Smooth muscle cell of the brain vasculature (primary cell): ENCODE measurements at regions not wholly inside any gene's neighbourhood (a gene's known extent, or its start where the extent isn't known, plus 50 kb on each side); places are given as distances from the start of the nearest gene placed in this dataset.

Experiments
- DNase-seq: peaks from one replicate; pipeline ENCODE4 v3.0.0-alpha.2; 2012; ENCODE audit warnings: low read depth, low spot score

- no peak for DNase-seq
Observed at GRCh38 chr1:59057796-59058195, 239.1 kb upstream of the FGGY start.

- DNase-seq = no peak
Observed at GRCh38 chr1:59058665-59059439, 238.0 kb upstream of the FGGY start.

- DNase-seq = peak; percentile 88
Observed at GRCh38 chr1:59061876-59062275, 235.0 kb upstream of the FGGY start.

GRCh38 chr1:59062743-59063142 lies 234.2 kb upstream of the FGGY start:
- DNase-seq = no peak

- DNase-seq = no peak
Observed at GRCh38 chr1:59063501-59063900, 233.4 kb upstream of the FGGY start.

GRCh38 chr1:59064592-59064991 lies 232.3 kb upstream of the FGGY start:
- DNase-seq = no peak

GRCh38 chr1:59066236-59066635 lies 230.7 kb upstream of the FGGY start:
- DNase-seq = no peak

GRCh38 chr1:59070610-59071009 lies 226.3 kb upstream of the FGGY start:
- no peak for DNase-seq

- no peak for DNase-seq
Observed at GRCh38 chr1:59071289-59071688, 225.6 kb upstream of the FGGY start.

GRCh38 chr1:59071876-59072582 lies 224.9 kb upstream of the FGGY start:
- no peak for DNase-seq

- DNase-seq = no peak
Observed at GRCh38 chr1:59072583-59072947, 224.3 kb upstream of the FGGY start.

- no peak for DNase-seq
Observed at GRCh38 chr1:59074598-59074997, 222.3 kb upstream of the FGGY start.

- no peak for DNase-seq
Observed at GRCh38 chr1:59075021-59075420, 221.9 kb upstream of the FGGY start.

- no peak for DNase-seq
Observed at GRCh38 chr1:59076612-59077011, 220.3 kb upstream of the FGGY start.

GRCh38 chr1:59077466-59078069 lies 219.3 kb upstream of the FGGY start:
- no peak for DNase-seq

- no peak for DNase-seq
Observed at GRCh38 chr1:59078070-59078800, 218.7 kb upstream of the FGGY start.

- no peak for DNase-seq
Observed at GRCh38 chr1:59078866-59079265, 218.0 kb upstream of the FGGY start.

- no peak for DNase-seq
Observed at GRCh38 chr1:59079434-59080140, 217.3 kb upstream of the FGGY start.

GRCh38 chr1:59081181-59081580 lies 215.7 kb upstream of the FGGY start:
- DNase-seq = no peak

- DNase-seq = no peak
Observed at GRCh38 chr1:59081795-59082194, 215.1 kb upstream of the FGGY start.
